Right lobe of liver (tissue), 6 donors: ENCODE measurements at regions not wholly inside any gene's neighbourhood (a gene's known extent, or its start where the extent isn't known, plus 50 kb on each side); places are given as distances from the start of the nearest gene placed in this dataset.

ENCODE experiments used
- ATAC-seq, 4 donors: fragments of 200-7000 bp; cut with Tn5 transposase; one replicate each; pipeline ENCODE4 v1.9.1; 2020; ENCODE audit warnings: mild to moderate bottlenecking in 4 of 4, moderate library complexity in 4 of 4
- DNase-seq, 3 donors: peaks; one replicate each; pipeline ENCODE4 v3.0.0-alpha.2; 2020
- H3K27ac ChIP-seq, 3 donors: fragments of 200-600 bp; one replicate each; pipeline ENCODE4 v1.8.0; 2022
- H3K27me3 ChIP-seq, 2 donors: fragments of 200-600 bp; one replicate each; pipeline ENCODE4 v1.8.0; 2022
- H3K36me3 ChIP-seq, 4 donors: fragments of 200-600 bp; sonication (generic) in 1 of 4; one replicate each; pipeline versions ENCODE4 v1.5.1 to v1.8.0; 2017 to 2022; ENCODE audit warnings: control low read depth in 1 of 4
- H3K4me1 ChIP-seq, 4 donors: fragments of 200-600 bp; sonication (generic) in 1 of 4; one replicate each; pipeline versions ENCODE4 v1.5.1 to v1.8.0; 2017 to 2022; ENCODE audit warnings: control low read depth in 1 of 4
- H3K4me3 ChIP-seq, 3 donors: fragments of 200-600 bp; one replicate each; pipeline ENCODE4 v1.8.0; 2022
- H3K9me3 ChIP-seq, 4 donors: fragments of 200-600 bp; sonication (generic) in 1 of 4; one replicate each; pipeline versions ENCODE4 v1.5.1 to v1.8.0; 2017 to 2022; ENCODE audit warnings: control low read depth in 1 of 4
- POLR2A ChIP-seq: fragments of 450-650 bp; IDR thresholded peaks from one replicate; pipeline ENCODE4 v1.6.1; 2017; ENCODE audit warnings: antibody characterized with exemption, mild to moderate bottlenecking
- WGBS: methylation state at CpG from one replicate; pipeline ENCODE4 v1.1.6; 2018; ENCODE audit warnings: low coverage, low lambda C conversion rate; ENCODE audit not compliant: insufficient coverage; ENCODE audit errors: missing lambda C conversion rate; 5-methylcytosine and 5-hydroxymethylcytosine counted together
- intact Hi-C, 2 donors: fragments of 100-400 bp; cut with DNase I; formaldehyde crosslinking; loops; one replicate each; pipeline versions ENCODE4 v1.11.2 to v1.14.1; 2022
- TF ChIP-seq, protein P1 (sequence below), 4 donors: fragments of 200-600 bp in 3 of 4; fragments of 450-650 bp in 1 of 4; IDR thresholded peaks; one replicate each; pipeline versions ENCODE4 v1.5.1 to v1.8.0; 2016 to 2022; ENCODE audit warnings: antibody characterized with exemption in 4 of 4, mild to moderate bottlenecking in 2 of 4
- donor health status: DM: no; HTN: yes; CAD: no.
- donor health status: DM: no; HTN: no; CAD: no.
- donor health status: DM: no; HTN: no; CAD: no.
- donor health status: DM: no; HTN: yes; CAD: no.
- donor health status: DM: no; HTN: yes; CAD: no.

DNA sequence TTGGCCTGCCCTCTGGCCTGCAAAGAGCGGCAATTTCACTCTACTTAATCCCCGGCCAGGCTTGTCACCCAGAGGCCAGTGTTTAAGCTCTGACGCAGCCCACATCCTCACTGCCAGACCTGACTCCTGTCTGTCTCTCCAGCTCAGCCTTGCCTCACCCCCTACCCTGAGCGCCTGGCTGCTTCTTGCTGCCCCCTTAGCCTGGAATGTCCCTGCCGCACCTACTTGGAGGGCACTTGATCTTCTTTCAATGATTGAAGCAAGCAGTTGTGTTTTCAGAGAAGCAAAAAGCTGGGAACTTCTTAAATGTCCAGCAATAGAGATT, 87.4 kb upstream of the ZBTB40 start:
- no peak overlapping the region for H3K4me3 ChIP-seq
- TF ChIP-seq, protein P1, sequence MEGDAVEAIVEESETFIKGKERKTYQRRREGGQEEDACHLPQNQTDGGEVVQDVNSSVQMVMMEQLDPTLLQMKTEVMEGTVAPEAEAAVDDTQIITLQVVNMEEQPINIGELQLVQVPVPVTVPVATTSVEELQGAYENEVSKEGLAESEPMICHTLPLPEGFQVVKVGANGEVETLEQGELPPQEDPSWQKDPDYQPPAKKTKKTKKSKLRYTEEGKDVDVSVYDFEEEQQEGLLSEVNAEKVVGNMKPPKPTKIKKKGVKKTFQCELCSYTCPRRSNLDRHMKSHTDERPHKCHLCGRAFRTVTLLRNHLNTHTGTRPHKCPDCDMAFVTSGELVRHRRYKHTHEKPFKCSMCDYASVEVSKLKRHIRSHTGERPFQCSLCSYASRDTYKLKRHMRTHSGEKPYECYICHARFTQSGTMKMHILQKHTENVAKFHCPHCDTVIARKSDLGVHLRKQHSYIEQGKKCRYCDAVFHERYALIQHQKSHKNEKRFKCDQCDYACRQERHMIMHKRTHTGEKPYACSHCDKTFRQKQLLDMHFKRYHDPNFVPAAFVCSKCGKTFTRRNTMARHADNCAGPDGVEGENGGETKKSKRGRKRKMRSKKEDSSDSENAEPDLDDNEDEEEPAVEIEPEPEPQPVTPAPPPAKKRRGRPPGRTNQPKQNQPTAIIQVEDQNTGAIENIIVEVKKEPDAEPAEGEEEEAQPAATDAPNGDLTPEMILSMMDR (IDR thresholded peaks at IDR 0.05), result no peak
- no peak for TF ChIP-seq POLR2A
- WGBS, result 100% methylated on average over 3 of the region's 5 CpGs
- DNase-seq (no peak), ATAC-seq (no peak)
- no peak overlapping the region for H3K27ac ChIP-seq
- H3K4me1 ChIP-seq, result peaks cover 0 to 6% (median 0%) of the 10 kb centered on the region in 4 donors
- no peaks in the 10 kb centered on the region for H3K36me3 ChIP-seq
- intact Hi-C loops, result no loop called here
- H3K27me3 ChIP-seq, result no peaks in the 10 kb centered on the region
- H3K9me3 ChIP-seq, result no peaks in the 10 kb centered on the region

DNA sequence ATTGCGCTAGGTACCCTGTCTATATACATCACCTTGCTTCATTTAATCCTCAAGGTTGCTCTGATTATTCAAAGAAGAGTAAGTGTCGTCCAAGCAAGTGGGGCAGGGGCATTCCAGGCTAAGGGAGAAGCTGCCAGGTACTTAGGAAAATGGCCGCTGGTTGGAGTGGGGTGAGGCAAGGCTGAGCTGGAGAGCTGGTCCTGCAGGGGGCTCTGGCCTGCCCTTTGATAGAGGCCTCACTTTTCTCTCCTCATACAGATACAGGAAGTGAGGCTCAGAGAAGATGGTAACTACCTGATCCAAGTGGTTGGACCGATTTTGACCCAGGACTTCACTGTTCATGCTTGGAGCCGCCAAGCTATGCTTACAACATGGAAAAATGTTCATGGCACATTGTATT, 86.9 kb upstream of the ZBTB40 start:
- no peak for ATAC-seq
- intact Hi-C loops, result no loop called here
- DNase-seq, result no peak
- H3K27me3 ChIP-seq, result no peaks in the 10 kb centered on the region
- no peaks in the 10 kb centered on the region for H3K9me3 ChIP-seq
- H3K4me3 ChIP-seq, result no peak overlapping the region
- H3K27ac ChIP-seq, result no peak overlapping the region
- H3K4me1 ChIP-seq, result peaks cover 0 to 4% (median 0%) of the 10 kb centered on the region in 4 donors
- no peak for TF ChIP-seq POLR2A
- TF ChIP-seq, protein P1 (IDR thresholded peaks at IDR 0.05), result no peak
- no peaks in the 10 kb centered on the region for H3K36me3 ChIP-seq
- 86% methylated on average over 4 of the region's 5 CpGs for WGBS

DNA sequence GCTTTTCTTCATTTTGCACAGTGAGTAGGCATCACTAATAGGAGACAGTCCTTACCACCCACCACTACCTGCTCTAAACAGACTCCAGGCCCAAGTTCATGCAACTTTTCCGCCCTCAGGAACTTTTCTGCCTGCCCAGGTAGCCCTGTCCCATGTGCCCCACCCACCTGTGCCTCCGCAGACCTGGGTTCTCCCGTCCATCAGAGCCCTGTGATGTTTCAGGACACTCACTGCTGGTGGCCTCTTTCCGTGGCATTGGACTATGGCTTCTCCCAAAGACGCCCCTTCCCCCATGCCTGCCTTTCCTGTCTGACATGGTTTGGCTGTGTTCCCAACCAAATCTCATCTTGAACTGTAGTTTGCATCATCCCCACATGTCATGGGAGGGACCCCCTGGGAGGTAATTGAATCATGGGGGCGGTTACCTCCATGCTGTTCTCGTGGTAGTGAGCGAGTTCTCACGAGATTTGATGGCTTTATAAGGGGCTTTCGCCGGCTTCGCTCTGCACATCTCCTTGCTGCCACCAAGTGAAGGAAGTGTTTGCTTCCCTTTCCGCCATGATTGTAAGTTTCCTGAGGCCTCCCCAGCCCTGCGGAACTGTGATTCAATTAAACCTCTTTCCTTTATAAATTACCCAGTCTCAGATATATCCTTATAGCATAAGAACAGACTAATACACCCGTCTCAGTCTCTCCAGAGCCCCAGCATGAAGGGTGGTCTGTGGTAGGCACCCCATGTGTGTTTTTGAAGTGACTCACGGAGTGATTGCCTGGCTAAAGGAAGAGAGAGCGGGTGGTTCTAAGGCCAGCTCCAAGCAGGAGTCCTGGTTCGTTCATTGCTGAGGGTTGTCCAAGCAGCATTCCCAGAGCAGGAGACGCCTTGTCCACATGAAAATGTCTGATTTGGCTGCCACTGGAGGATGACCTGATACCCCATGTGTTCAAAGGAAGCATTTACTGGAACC, 86.0 kb upstream of the ZBTB40 start:
- no peaks in the 10 kb centered on the region for H3K36me3 ChIP-seq

DNA sequence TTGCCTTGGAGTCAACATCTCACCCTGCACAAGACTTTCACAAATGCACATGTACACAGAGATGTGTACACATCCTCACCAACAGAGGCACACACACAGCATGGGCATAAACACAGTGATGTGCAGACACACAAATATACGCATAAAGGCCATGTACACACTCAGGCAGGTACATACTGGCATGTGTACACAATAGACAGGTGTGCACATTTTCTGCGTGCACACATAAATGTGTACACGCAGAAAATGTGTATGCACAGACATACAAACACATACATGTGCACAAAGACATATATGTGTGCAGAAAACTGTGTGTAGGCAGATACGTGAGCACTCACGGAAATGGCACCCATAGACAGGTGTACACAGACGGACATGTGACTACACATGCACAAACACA, 85.3 kb upstream of the ZBTB40 start:
- intact Hi-C loops, result no loop called here

More for the DNA sequence above, 86.0 kb upstream of the ZBTB40 start:
- no peak for ATAC-seq
- intact Hi-C loops, result no loop called here
- no peak for DNase-seq
- no peak overlapping the region for H3K27ac ChIP-seq
- whole genome bisulfite sequencing, result 61% methylated on average over 6 of the region's 19 CpGs
- H3K4me3 ChIP-seq, result no peak overlapping the region
- H3K9me3 ChIP-seq, result no peaks in the 10 kb centered on the region
- TF ChIP-seq, protein P1 (IDR thresholded peaks at IDR 0.05), result no peak
- H3K4me1 ChIP-seq, result no peaks in the 10 kb centered on the region
- H3K27me3 ChIP-seq, result no peaks in the 10 kb centered on the region

More for the DNA sequence above, 85.3 kb upstream of the ZBTB40 start:
- Histone ChIP-seq H3K36me3 (no peaks in the 10 kb centered on the region), H3K9me3 (no peaks in the 10 kb centered on the region), H3K4me1 (no peaks in the 10 kb centered on the region), H3K4me3 (no peak overlapping the region), H3K27ac (no peak overlapping the region), H3K27me3 (no peaks in the 10 kb centered on the region)
- 83% methylated on average over 5 of the region's 6 CpGs for WGBS
- ATAC-seq (no peak), DNase-seq (no peak)
- TF ChIP-seq, protein P1 (IDR thresholded peaks at IDR 0.05), result no peak
- TF ChIP-seq POLR2A, result no peak
